ENCODE measurements at regions not wholly inside any gene's neighbourhood (a gene's known extent, or its start where the extent isn't known, plus 50 kb on each side); places are given as distances from the start of the nearest gene placed in this dataset.
"Not testable (repeated sequence)": the region's sequence is repeated elsewhere in the genome, so short reads cannot be mapped to it uniquely, and the experiment has no call there.

GRCh38 chr5:88063813-88064212 lies 204.8 kb downstream of the TMEM161B start (continued):
- TF ChIP-seq USF2 (IDR thresholded peaks at IDR 0.05): no peak
- TF ChIP-seq CTCF (IDR thresholded peaks at IDR 0.05): no peak
- TF ChIP-seq NPAS2 (CRISPR knock-in tag; IDR thresholded peaks at IDR 0.05; ENCODE audit: borderline replicate concordance): no peak

GRCh38 chr5:88060194-88060593 lies 208.5 kb downstream of the TMEM161B start:
- POLR2A ChIA-PET: no interaction called here
- 19% methylated on average over 3 of the region's 3 CpGs for WGBS (ENCODE audit: missing lambda C conversion rate)

GRCh38 chr5:88058625-88059024 lies 210.0 kb downstream of the TMEM161B start:
- WGBS (ENCODE audit: missing lambda C conversion rate): 89% methylated on average over 1 of the region's 1 CpG
- ChIA-PET POLR2A (no interaction called here), CTCF (no interaction called here)
- no peak for TF ChIP-seq PBX3 (IDR thresholded peaks at IDR 0.05)
- TF ChIP-seq BHLHE40 (IDR thresholded peaks at IDR 0.05; ENCODE audit: low read depth, low read length): no peak
- TF ChIP-seq POLR2AphosphoS2 (conservative IDR thresholded peaks at IDR 0.05; ENCODE audit: low read length): no peak
- no peak for TF ChIP-seq CHD4 (IDR thresholded peaks at IDR 0.05; ENCODE audit: borderline replicate concordance)
- no peak for TF ChIP-seq EP300 (IDR thresholded peaks at IDR 0.05)
- TF ChIP-seq NPAS2 (CRISPR knock-in tag; IDR thresholded peaks at IDR 0.05; ENCODE audit: borderline replicate concordance): no peak
- no peak for TF ChIP-seq HEYL (CRISPR knock-in tag; IDR thresholded peaks at IDR 0.05)
- TF ChIP-seq RNF2 (IDR thresholded peaks at IDR 0.05; ENCODE audit: borderline replicate concordance, low read depth): no peak
- no peak for TF ChIP-seq PHF8 (IDR thresholded peaks at IDR 0.05; ENCODE audit: borderline replicate concordance, low read depth)
- no peak for TF ChIP-seq EHF (CRISPR knock-in tag; IDR thresholded peaks at IDR 0.05)
- no peak for TF ChIP-seq MYC (IDR thresholded peaks at IDR 0.05; ENCODE audit: borderline replicate concordance, low read length)
- no peak for TF ChIP-seq CHD2 (IDR thresholded peaks at IDR 0.05; ENCODE audit: low read length, partially characterized antibody)
- no peaks in the 10 kb centered on the region for H3K4me1 ChIP-seq
- FAIRE-seq (no peak), ATAC-seq (no peak), DNase-seq (ENCODE audit: low read depth in 1 of 2, low spot score in 1 of 2) (no peak)
- no peaks in the 10 kb centered on the region for H3K9me3 ChIP-seq
- H3K4me3 ChIP-seq: no peak overlapping the region
- H3K27ac ChIP-seq: no peak overlapping the region
- no peak overlapping the region for H3K4me2 ChIP-seq

More at GRCh38 chr5:88060194-88060593, 208.5 kb downstream of the TMEM161B start:
- DNase-seq (ENCODE audit: low read depth in 1 of 2, low spot score in 1 of 2) (no peak), FAIRE-seq (no peak), ATAC-seq (no peak)
- Histone ChIP-seq H3K27ac (no peak overlapping the region), H3K9me3 (no peaks in the 10 kb centered on the region), H3K4me1 (no peaks in the 10 kb centered on the region), H3K4me2 (no peak overlapping the region), H3K4me3 (no peak overlapping the region)
- CTCF ChIA-PET: no interaction called here
- TF ChIP-seq RFX5 (IDR thresholded peaks at IDR 0.05): no peak
- no peak for TF ChIP-seq ZFP36 (IDR thresholded peaks at IDR 0.05; ENCODE audit: borderline replicate concordance, partially characterized antibody)

- H3K4me1 ChIP-seq; H3K4me3 ChIP-seq; CTCF ChIA-PET; ATAC-seq; DNase-seq (ENCODE audit: low read depth in 1 of 2, low spot score in 1 of 2); H3K27ac ChIP-seq; POLR2A ChIA-PET; H3K4me2 ChIP-seq; FAIRE-seq; H3K9me3 ChIP-seq: not testable (repeated sequence)
- 52% methylated on average over 10 of the region's 26 CpGs for whole genome bisulfite sequencing (ENCODE audit: missing lambda C conversion rate)
These were observed 216.2 kb downstream of the TMEM161B start for GRCh38 chr5:88052468-88052867.
